Neural cell (in vitro differentiated cells): ENCODE measurements at regions not wholly inside any gene's neighbourhood (a gene's known extent, or its start where the extent isn't known, plus 50 kb on each side); places are given as distances from the start of the nearest gene placed in this dataset.

ENCODE experiments used
- H2AFZ ChIP-seq: fragments of 200-600, 300-800 bp; sonication (generic), shearing (Covaris generic); 2 replicates; pipeline ENCODE4 v1.6.0; 2014; ENCODE audit warnings: low read depth, mild to moderate bottlenecking, antibody characterized with exemption, low read length, moderate library complexity
- H3F3A ChIP-seq: fragments of 200-600 bp; shearing (Covaris generic); 2 replicates; pipeline ENCODE4 v1.6.1; 2016; ENCODE audit warnings: mild to moderate bottlenecking, moderate library complexity, mixed read lengths, antibody characterized with exemption, low read length; ENCODE audit not compliant: insufficient read depth, poor library complexity, severe bottlenecking
- H3K27ac ChIP-seq: fragments of 200-600, 300-800 bp; sonication (generic), shearing (Covaris generic); 2 replicates; pipeline ENCODE4 v1.5.1; 2014; ENCODE audit warnings: mild to moderate bottlenecking, low read length, moderate library complexity
- H3K27me3 ChIP-seq: fragments of 300-800, 200-600 bp; sonication (generic), shearing (Covaris generic); 2 replicates; pipeline ENCODE4 v1.6.0; 2014; ENCODE audit warnings: mild to moderate bottlenecking, low read depth, low read length, moderate library complexity; ENCODE audit not compliant: insufficient read depth
- H3K36me3 ChIP-seq: fragments of 300-800, 200-600 bp; sonication (generic), shearing (Covaris generic); 2 replicates; pipeline ENCODE4 v1.5.1; 2014; ENCODE audit warnings: mild to moderate bottlenecking, antibody characterized with exemption, low read length, moderate library complexity; ENCODE audit not compliant: insufficient read depth
- H3K4me2 ChIP-seq: fragments of 300-800, 200-600 bp; sonication (generic), shearing (Covaris generic); 2 replicates; pipeline ENCODE4 v1.6.0; 2014; ENCODE audit warnings: mild to moderate bottlenecking, low read length
- H3K4me3 ChIP-seq: fragments of 300-800, 200-600 bp; sonication (generic), shearing (Covaris generic); 2 replicates; pipeline ENCODE4 v1.5.1; 2014; ENCODE audit warnings: mild to moderate bottlenecking, low read length, moderate library complexity
- H3K79me2 ChIP-seq: fragments of 200-600 bp; shearing (Covaris generic); replicated peaks from 2 replicates; pipeline ENCODE4 v1.6.0; 2014; ENCODE audit warnings: mild to moderate bottlenecking, low read length, moderate library complexity; ENCODE audit not compliant: insufficient read depth
- H3K9ac ChIP-seq: fragments of 300-800, 200-600 bp; sonication (generic), shearing (Covaris generic); 2 replicates; pipeline ENCODE4 v1.6.1; 2016; ENCODE audit warnings: mild to moderate bottlenecking, low read length, mixed read lengths
- H3K9me2 ChIP-seq: fragments of 200-600 bp; shearing (Covaris generic); 2 replicates; pipeline ENCODE4 v1.6.1; 2016; ENCODE audit warnings: mild to moderate bottlenecking, low read length, mixed read lengths; ENCODE audit not compliant: insufficient read depth
- H3K9me3 ChIP-seq: fragments of 200-600, 300-800 bp; sonication (generic), shearing (Covaris generic); 2 replicates; pipeline ENCODE4 v1.6.1; 2016; ENCODE audit warnings: mild to moderate bottlenecking, mixed run types, low read length, moderate library complexity, mixed read lengths
- H4K20me1 ChIP-seq: fragments of 200-600 bp; shearing (Covaris generic); 2 replicates; pipeline ENCODE4 v1.6.1; 2016; ENCODE audit warnings: mild to moderate bottlenecking, mixed run types; ENCODE audit not compliant: insufficient read depth
- EP300 ChIP-seq: fragments of 450-650 bp; conservative IDR thresholded peaks from 2 replicates; pipeline ENCODE4 v1.6.1; 2014; ENCODE audit warnings: antibody characterized with exemption, mild to moderate bottlenecking, moderate library complexity; ENCODE audit not compliant: poor library complexity, severe bottlenecking
- EZH2 ChIP-seq: fragments of 200-600, 300-800 bp; shearing (Covaris generic), sonication (generic); IDR thresholded peaks from 2 replicates; pipeline ENCODE4 v1.6.1; 2014; ENCODE audit warnings: antibody characterized with exemption, low read length, borderline replicate concordance, mild to moderate bottlenecking; ENCODE audit not compliant: insufficient read depth, poor library complexity, severe bottlenecking
- MXI1 ChIP-seq: fragments of 450-650 bp; conservative IDR thresholded peaks from 2 replicates; pipeline ENCODE4 v1.6.1; 2014; ENCODE audit warnings: antibody characterized with exemption, mild to moderate bottlenecking; ENCODE audit not compliant: poor library complexity, severe bottlenecking
- POLR2AphosphoS5 ChIP-seq: IDR thresholded peaks from 2 replicates; pipeline ENCODE4 v1.6.1; 2012
- RAD21 ChIP-seq: fragments of 450-650 bp; conservative IDR thresholded peaks from 2 replicates; pipeline ENCODE4 v1.6.1; 2014; ENCODE audit warnings: antibody characterized with exemption, mild to moderate bottlenecking, moderate library complexity
- REST ChIP-seq: IDR thresholded peaks from 2 replicates; pipeline ENCODE4 v1.6.1; 2012; ENCODE audit warnings: borderline replicate concordance
- SMC3 ChIP-seq: fragments of 450-650 bp; conservative IDR thresholded peaks from 2 replicates; pipeline ENCODE4 v1.6.1; 2014; ENCODE audit warnings: antibody characterized with exemption, mild to moderate bottlenecking, moderate library complexity; ENCODE audit not compliant: poor library complexity
- TAF1 ChIP-seq: IDR thresholded peaks from 2 replicates; pipeline ENCODE4 v1.6.1; 2012; ENCODE audit warnings: low read depth
- TF ChIP-seq, protein P1 (sequence below): fragments of 450-650 bp; IDR thresholded peaks from 2 replicates; pipeline ENCODE4 v1.5.1; 2014; ENCODE audit warnings: antibody characterized with exemption, mild to moderate bottlenecking, moderate library complexity; ENCODE audit not compliant: poor library complexity, severe bottlenecking

DNA sequence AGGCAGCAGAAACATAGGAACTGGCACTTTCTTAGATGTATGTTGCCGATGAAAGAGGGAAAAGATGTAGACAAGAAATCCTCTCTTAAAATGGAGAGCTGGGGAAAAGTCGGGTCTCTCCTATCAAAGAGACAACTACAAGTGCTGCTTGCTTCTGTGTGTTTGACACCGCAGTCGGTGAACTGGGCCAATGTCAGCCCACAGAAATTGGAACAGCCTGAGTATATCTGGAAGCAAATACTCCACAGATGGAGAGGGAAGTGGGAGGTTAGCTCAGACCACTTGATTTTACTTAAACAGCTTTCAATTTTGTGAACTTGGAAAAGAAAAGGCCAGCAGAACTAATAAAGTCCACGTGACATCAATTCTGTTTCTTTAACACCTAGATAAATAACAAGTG lies 230.9 kb upstream of the FAT1 start:
- no peaks in the 10 kb centered on the region for H3K27me3 ChIP-seq
- H3K9me3 ChIP-seq = no peaks in the 10 kb centered on the region
- H3F3A ChIP-seq = no peaks in the 10 kb centered on the region
- H3K79me2 ChIP-seq = no peaks in the 10 kb centered on the region
- no peak for TF ChIP-seq TAF1
- TF ChIP-seq POLR2AphosphoS5 = no peak
- TF ChIP-seq, protein P1, sequence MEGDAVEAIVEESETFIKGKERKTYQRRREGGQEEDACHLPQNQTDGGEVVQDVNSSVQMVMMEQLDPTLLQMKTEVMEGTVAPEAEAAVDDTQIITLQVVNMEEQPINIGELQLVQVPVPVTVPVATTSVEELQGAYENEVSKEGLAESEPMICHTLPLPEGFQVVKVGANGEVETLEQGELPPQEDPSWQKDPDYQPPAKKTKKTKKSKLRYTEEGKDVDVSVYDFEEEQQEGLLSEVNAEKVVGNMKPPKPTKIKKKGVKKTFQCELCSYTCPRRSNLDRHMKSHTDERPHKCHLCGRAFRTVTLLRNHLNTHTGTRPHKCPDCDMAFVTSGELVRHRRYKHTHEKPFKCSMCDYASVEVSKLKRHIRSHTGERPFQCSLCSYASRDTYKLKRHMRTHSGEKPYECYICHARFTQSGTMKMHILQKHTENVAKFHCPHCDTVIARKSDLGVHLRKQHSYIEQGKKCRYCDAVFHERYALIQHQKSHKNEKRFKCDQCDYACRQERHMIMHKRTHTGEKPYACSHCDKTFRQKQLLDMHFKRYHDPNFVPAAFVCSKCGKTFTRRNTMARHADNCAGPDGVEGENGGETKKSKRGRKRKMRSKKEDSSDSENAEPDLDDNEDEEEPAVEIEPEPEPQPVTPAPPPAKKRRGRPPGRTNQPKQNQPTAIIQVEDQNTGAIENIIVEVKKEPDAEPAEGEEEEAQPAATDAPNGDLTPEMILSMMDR = no peak
- no peak for TF ChIP-seq REST
- H4K20me1 ChIP-seq = no peaks in the 10 kb centered on the region
- H3K4me2 ChIP-seq = no peak overlapping the region
- H2AFZ ChIP-seq = no peak overlapping the region
- no peaks in the 10 kb centered on the region for H3K36me3 ChIP-seq
- no peak overlapping the region for H3K4me3 ChIP-seq
- H3K9me2 ChIP-seq = no peaks in the 10 kb centered on the region
- no peak overlapping the region for H3K27ac ChIP-seq
- no peak overlapping the region for H3K9ac ChIP-seq

DNA sequence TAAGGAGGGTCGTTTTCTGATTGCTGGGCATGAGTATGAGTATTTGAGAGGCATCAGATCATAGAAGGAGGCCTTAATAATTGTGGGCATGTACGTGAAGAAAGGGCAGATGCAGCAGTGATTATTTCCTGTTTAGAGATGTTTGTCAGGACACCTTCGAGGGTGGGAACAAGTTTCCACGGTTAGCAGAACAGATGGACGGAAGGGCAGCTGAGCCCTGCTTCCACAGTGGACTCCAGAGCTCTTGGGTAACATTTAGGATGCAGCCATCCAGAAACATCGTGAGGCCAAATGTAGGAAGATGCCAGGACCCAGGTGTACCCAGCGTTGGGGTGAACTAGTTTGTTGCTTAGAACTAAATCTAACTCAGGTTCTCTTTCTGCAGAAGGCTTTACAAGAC lies 231.3 kb upstream of the FAT1 start:
- Histone ChIP-seq H2AFZ (no peak overlapping the region), H3K9me2 (no peaks in the 10 kb centered on the region), H3K4me2 (no peak overlapping the region), H3K9ac (no peak overlapping the region), H3K27ac (no peak overlapping the region), H3K27me3 (no peaks in the 10 kb centered on the region), H3F3A (no peaks in the 10 kb centered on the region), H3K79me2 (no peaks in the 10 kb centered on the region), H3K9me3 (no peaks in the 10 kb centered on the region), H3K36me3 (no peaks in the 10 kb centered on the region), H3K4me3 (no peak overlapping the region), H4K20me1 (no peaks in the 10 kb centered on the region)
- TF ChIP-seq RAD21 (no peak), POLR2AphosphoS5 (no peak), SMC3 (no peak)

DNA sequence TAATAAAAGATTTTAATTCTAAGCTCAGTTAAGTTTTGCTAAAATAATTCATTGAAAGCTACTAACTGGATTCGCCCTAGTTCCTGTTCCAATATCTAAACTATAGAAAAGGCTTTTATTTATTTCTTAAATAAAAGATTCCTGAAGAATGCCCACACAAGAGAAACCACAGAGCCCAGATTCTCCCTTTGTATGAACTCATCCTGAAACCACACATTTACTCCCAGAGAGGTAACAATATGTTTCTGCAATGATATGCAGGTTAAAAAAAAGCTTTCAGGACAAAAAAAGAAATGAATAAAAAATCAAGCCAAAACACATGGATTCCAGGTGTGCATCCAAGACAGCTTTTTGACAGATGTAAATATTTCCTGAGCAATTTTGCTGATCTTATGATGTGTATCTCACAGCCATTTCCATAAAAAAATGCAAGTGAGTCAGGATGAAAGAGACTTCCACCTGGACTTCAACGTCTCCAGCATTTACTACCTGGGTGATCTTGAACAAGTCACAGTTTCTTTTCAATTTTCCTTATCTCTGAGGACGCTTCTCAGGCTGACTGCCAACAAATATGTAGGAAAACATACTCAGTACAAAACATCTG lies 234.4 kb upstream of the FAT1 start:
- Histone ChIP-seq H3K4me2 (no peak overlapping the region), H3K27ac (no peak overlapping the region), H2AFZ (no peak overlapping the region), H4K20me1 (no peaks in the 10 kb centered on the region), H3F3A (no peaks in the 10 kb centered on the region), H3K36me3 (no peaks in the 10 kb centered on the region), H3K27me3 (no peaks in the 10 kb centered on the region), H3K4me3 (no peak overlapping the region), H3K9ac (no peak overlapping the region), H3K79me2 (no peaks in the 10 kb centered on the region), H3K9me3 (no peaks in the 10 kb centered on the region), H3K9me2 (no peaks in the 10 kb centered on the region)
- TF ChIP-seq EP300 = no peak
- no peak for TF ChIP-seq TAF1
- no peak for TF ChIP-seq POLR2AphosphoS5
- TF ChIP-seq EZH2 = no peak
- no peak for TF ChIP-seq RAD21
- TF ChIP-seq SMC3 = no peak
- no peak for TF ChIP-seq MXI1
- no peak for TF ChIP-seq REST
- TF ChIP-seq, protein P1 = no peak
